ENCODE measurements at regions not wholly inside any gene's neighbourhood (a gene's known extent, or its start where the extent isn't known, plus 50 kb on each side); places are given as distances from the start of the nearest gene placed in this dataset.

DNA sequence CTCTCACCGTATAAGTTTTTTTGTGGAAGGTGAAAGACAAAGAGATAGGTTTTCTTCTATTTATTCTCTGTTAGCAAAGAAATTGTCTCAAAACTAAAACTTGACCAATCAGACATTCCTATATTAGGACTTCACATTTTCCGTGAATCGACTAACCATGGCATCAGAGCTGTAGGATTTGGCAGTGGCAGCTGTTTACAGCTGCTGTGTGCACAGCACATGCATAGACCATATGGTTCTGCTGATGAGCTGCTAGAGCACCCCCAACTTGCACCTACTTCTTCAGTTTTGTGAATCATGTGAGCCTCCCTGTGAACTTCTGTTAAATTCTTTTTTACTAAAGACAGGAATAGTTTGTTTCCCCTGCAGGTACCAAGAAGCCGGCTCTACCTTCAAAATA is 157.9 kb downstream of the RFX6 start:
- intact Hi-C loops (cut with micrococcal nuclease) = no loop called here
- H3K4me3 ChIP-seq (ENCODE audit: control extremely low read depth in 1 of 5, extremely low read depth in 1 of 5, insufficient read depth in 1 of 5, low read depth in 2 of 5, low read length in 4 of 5) = no peak overlapping the region
- no CpG with 5 or more reads among the region's 4 CpGs for WGBS (ENCODE audit: insufficient coverage)
- no peak overlapping the region for H3K9ac ChIP-seq (ENCODE audit: low read length)
- TF ChIP-seq EZH2 (IDR thresholded peaks at IDR 0.05; ENCODE audit: borderline replicate concordance, insufficient read depth, low read depth, low read length, poor library complexity, severe bottlenecking) = no peak
- TF ChIP-seq, protein P1, sequence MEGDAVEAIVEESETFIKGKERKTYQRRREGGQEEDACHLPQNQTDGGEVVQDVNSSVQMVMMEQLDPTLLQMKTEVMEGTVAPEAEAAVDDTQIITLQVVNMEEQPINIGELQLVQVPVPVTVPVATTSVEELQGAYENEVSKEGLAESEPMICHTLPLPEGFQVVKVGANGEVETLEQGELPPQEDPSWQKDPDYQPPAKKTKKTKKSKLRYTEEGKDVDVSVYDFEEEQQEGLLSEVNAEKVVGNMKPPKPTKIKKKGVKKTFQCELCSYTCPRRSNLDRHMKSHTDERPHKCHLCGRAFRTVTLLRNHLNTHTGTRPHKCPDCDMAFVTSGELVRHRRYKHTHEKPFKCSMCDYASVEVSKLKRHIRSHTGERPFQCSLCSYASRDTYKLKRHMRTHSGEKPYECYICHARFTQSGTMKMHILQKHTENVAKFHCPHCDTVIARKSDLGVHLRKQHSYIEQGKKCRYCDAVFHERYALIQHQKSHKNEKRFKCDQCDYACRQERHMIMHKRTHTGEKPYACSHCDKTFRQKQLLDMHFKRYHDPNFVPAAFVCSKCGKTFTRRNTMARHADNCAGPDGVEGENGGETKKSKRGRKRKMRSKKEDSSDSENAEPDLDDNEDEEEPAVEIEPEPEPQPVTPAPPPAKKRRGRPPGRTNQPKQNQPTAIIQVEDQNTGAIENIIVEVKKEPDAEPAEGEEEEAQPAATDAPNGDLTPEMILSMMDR (IDR thresholded peaks at IDR 0.05) = no peak
- DNase-seq (no peak), ATAC-seq (ENCODE audit: low read depth) (no peak)
- H4K20me1 ChIP-seq (ENCODE audit: control insufficient read depth, insufficient read depth, low read length, poor library complexity, severe bottlenecking) = no peaks in the 10 kb centered on the region
- no peak overlapping the region for H3K4me3 Mint-ChIP-seq
- ChIA-PET POLR2A (no interaction called here), CTCF (no interaction called here)
- no peaks in the 10 kb centered on the region for H3K36me3 ChIP-seq (replicated peaks in 1 of 2; ENCODE audit: control extremely low read depth in 1 of 2, control insufficient read depth in 1 of 2, extremely low read depth in 1 of 2, insufficient read depth in 2 of 2, low read length in 1 of 2)
- H3K27ac Mint-ChIP-seq = no peak overlapping the region
- peaks cover 3% of the 10 kb centered on the region for H3K9me3 Mint-ChIP-seq (ENCODE audit: insufficient read depth)
- no peaks in the 10 kb centered on the region for H3K9me3 ChIP-seq (ENCODE audit: control extremely low read depth in 1 of 3, control insufficient read depth in 2 of 3, insufficient read depth in 1 of 3, low read length in 2 of 3)
- H3K27me3 ChIP-seq (replicated peaks in 1 of 4; ENCODE audit: control extremely low read depth in 1 of 4, control insufficient read depth in 3 of 4, insufficient read depth in 4 of 4, low read length in 3 of 4) = no peaks in the 10 kb centered on the region
- no peaks in the 10 kb centered on the region for H3K4me1 Mint-ChIP-seq
- no peaks in the 10 kb centered on the region for H3K79me2 ChIP-seq (ENCODE audit: control insufficient read depth, insufficient read depth, low read length)
- H3K4me2 ChIP-seq (replicated peaks; ENCODE audit: low read depth, low read length, poor library complexity, severe bottlenecking) = no peak overlapping the region
- no peaks in the 10 kb centered on the region for H3K4me1 ChIP-seq (ENCODE audit: control insufficient read depth in 2 of 2, insufficient read depth in 2 of 2, low read length in 2 of 2)
- H3K27ac ChIP-seq (ENCODE audit: low read length in 2 of 2) = no peak overlapping the region
- H2AFZ ChIP-seq (ENCODE audit: insufficient read depth, low read depth, low read length, poor library complexity, severe bottlenecking) = no peak overlapping the region
- no peaks in the 10 kb centered on the region for H3K27me3 Mint-ChIP-seq

DNA sequence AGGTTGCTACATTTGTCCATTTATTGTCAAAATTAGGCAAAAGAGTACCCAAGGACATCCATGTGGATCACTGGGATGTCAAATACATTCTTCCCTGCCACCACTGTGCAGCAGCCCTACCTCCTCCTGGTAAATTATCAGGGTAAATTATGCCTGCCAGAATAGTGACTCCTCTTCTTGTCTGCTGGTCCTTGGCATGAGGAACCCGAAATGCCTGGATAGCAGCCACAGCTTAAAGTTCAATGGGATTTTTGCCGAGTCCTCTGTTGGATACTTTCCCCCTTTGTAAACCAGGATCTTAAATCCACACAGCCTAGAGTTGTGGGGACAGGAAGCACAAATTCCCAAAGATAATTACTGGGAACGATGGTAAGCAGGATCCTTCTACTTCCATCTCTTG is 173.3 kb downstream of the RFX6 start:
- intact Hi-C loops (cut with micrococcal nuclease) = no loop called here
- H3K4me3 Mint-ChIP-seq = no peak overlapping the region
- ChIA-PET POLR2A (no interaction called here), CTCF (no interaction called here)
- Histone ChIP-seq H3K9me3 (ENCODE audit: control extremely low read depth in 1 of 3, control insufficient read depth in 2 of 3, insufficient read depth in 1 of 3, low read length in 2 of 3) (peaks cover 0 to 3% (median 0%) of the 10 kb centered on the region in 3 donors), H3K79me2 (ENCODE audit: control insufficient read depth, insufficient read depth, low read length) (no peaks in the 10 kb centered on the region), H3K4me3 (ENCODE audit: control extremely low read depth in 1 of 5, extremely low read depth in 1 of 5, insufficient read depth in 1 of 5, low read depth in 2 of 5, low read length in 4 of 5) (no peak overlapping the region), H3K36me3 (replicated peaks in 1 of 2; ENCODE audit: control extremely low read depth in 1 of 2, control insufficient read depth in 1 of 2, extremely low read depth in 1 of 2, insufficient read depth in 2 of 2, low read length in 1 of 2) (no peaks in the 10 kb centered on the region), H2AFZ (ENCODE audit: insufficient read depth, low read depth, low read length, poor library complexity, severe bottlenecking) (no peak overlapping the region), H3K27ac (ENCODE audit: low read length in 2 of 2) (no peak overlapping the region), H3K9ac (ENCODE audit: low read length) (no peak overlapping the region), H3K4me2 (replicated peaks; ENCODE audit: low read depth, low read length, poor library complexity, severe bottlenecking) (no peak overlapping the region), H4K20me1 (ENCODE audit: control insufficient read depth, insufficient read depth, low read length, poor library complexity, severe bottlenecking) (no peaks in the 10 kb centered on the region), H3K27me3 (replicated peaks in 1 of 4; ENCODE audit: control extremely low read depth in 1 of 4, control insufficient read depth in 3 of 4, insufficient read depth in 4 of 4, low read length in 3 of 4) (no peaks in the 10 kb centered on the region), H3K4me1 (ENCODE audit: control insufficient read depth in 2 of 2, insufficient read depth in 2 of 2, low read length in 2 of 2) (no peaks in the 10 kb centered on the region)
- H3K27me3 Mint-ChIP-seq = no peaks in the 10 kb centered on the region
- no peak for ATAC-seq (ENCODE audit: low read depth)
- no peak for DNase-seq
- TF ChIP-seq EZH2 (IDR thresholded peaks at IDR 0.05; ENCODE audit: borderline replicate concordance, insufficient read depth, low read depth, low read length, poor library complexity, severe bottlenecking) = no peak
- TF ChIP-seq, protein P1 (IDR thresholded peaks at IDR 0.05) = no peak
- no peak overlapping the region for H3K27ac Mint-ChIP-seq
- H3K9me3 Mint-ChIP-seq (ENCODE audit: insufficient read depth) = peaks cover 6% of the 10 kb centered on the region
- WGBS (ENCODE audit: insufficient coverage) = 93% methylated on average over 2 of the region's 3 CpGs
- no peaks in the 10 kb centered on the region for H3K4me1 Mint-ChIP-seq

All from B cell (primary cell).